ENCODE measurements at regions not wholly inside any gene's neighbourhood (a gene's known extent, or its start where the extent isn't known, plus 50 kb on each side); places are given as distances from the start of the nearest gene placed in this dataset.

GRCh38 chr1:166328956-166329355, 162.2 kb upstream of the FAM78B start:
- TF ChIP-seq PBX2 (CRISPR knock-in tag; IDR thresholded peaks at IDR 0.05) (no peak), ZNF704 (CRISPR knock-in tag; IDR thresholded peaks at IDR 0.05; ENCODE audit: borderline replicate concordance) (no peak), ZNF205 (CRISPR knock-in tag; IDR thresholded peaks at IDR 0.05) (no peak), CTCF (CRISPR knock-in tag; IDR thresholded peaks at IDR 0.05) (no peak), CREB1 (IDR thresholded peaks at IDR 0.05) (no peak), CREB1 (CRISPR knock-in tag; IDR thresholded peaks at IDR 0.05) (no peak), ZNF75D (CRISPR knock-in tag; IDR thresholded peaks at IDR 0.05; ENCODE audit: borderline replicate concordance) (no peak), DDIT3 (CRISPR knock-in tag; IDR thresholded peaks at IDR 0.05) (no peak)

Data from HepG2 (cell line).